GM12865 (cell line): ENCODE measurements at regions not wholly inside any gene's neighbourhood (a gene's known extent, or its start where the extent isn't known, plus 50 kb on each side); places are given as distances from the start of the nearest gene placed in this dataset.

Experiments used
- DNase-seq: peaks from one replicate; pipeline ENCODE4 v3.0.0; 2010; ENCODE audit warnings: low read depth
- H3K4me3 ChIP-seq: 2 replicates; pipeline ENCODE4 v1.5.1; 2011; ENCODE audit warnings: mild to moderate bottlenecking, low read depth, low read length, control low read depth
- TF ChIP-seq, protein P1 (sequence below): IDR thresholded peaks from 2 replicates; pipeline ENCODE4 v1.5.1; 2011; ENCODE audit warnings: low read length, control low read depth, low read depth, inconsistent platforms; ENCODE audit not compliant: insufficient read depth; ENCODE audit errors: missing control alignments

DNA sequence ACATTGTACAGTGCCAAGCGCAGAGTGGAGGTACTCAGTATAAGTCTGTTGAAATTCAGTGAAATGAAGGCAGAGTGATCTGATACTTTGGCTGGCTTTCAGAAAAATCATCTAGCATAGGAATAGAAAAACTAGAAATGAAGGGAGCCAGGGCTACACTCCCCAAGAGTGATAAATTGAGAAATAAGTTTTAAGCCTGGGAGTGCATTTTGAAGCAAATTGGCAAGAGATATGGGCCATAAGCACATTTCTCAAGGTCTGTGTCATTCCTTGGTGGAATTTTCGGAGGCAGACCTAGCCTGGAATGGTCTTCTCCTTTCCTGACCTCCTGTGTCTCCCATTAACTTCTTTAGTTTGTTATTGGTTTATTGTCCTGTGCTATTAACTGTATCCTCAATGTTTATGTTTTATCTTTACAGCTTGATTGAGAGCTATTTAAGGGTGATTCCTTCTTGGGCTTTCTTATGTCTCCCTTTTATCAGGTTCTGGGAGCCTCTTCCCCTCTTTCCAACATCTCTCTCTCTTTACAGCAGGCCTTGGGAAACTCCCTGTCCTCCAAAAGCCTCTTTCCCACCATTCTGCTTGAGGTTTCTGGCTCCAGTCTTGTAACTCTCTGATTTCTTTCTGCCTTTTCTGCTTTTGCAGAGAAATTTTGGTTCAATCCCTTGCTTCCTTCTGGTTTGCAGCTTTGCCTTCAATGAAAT lies 649.5 kb downstream of the SLC4A3 start:
- no peak for DNase-seq
- H3K4me3 ChIP-seq, result no peak overlapping the region
- TF ChIP-seq, protein P1, sequence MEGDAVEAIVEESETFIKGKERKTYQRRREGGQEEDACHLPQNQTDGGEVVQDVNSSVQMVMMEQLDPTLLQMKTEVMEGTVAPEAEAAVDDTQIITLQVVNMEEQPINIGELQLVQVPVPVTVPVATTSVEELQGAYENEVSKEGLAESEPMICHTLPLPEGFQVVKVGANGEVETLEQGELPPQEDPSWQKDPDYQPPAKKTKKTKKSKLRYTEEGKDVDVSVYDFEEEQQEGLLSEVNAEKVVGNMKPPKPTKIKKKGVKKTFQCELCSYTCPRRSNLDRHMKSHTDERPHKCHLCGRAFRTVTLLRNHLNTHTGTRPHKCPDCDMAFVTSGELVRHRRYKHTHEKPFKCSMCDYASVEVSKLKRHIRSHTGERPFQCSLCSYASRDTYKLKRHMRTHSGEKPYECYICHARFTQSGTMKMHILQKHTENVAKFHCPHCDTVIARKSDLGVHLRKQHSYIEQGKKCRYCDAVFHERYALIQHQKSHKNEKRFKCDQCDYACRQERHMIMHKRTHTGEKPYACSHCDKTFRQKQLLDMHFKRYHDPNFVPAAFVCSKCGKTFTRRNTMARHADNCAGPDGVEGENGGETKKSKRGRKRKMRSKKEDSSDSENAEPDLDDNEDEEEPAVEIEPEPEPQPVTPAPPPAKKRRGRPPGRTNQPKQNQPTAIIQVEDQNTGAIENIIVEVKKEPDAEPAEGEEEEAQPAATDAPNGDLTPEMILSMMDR, result no peak

DNA sequence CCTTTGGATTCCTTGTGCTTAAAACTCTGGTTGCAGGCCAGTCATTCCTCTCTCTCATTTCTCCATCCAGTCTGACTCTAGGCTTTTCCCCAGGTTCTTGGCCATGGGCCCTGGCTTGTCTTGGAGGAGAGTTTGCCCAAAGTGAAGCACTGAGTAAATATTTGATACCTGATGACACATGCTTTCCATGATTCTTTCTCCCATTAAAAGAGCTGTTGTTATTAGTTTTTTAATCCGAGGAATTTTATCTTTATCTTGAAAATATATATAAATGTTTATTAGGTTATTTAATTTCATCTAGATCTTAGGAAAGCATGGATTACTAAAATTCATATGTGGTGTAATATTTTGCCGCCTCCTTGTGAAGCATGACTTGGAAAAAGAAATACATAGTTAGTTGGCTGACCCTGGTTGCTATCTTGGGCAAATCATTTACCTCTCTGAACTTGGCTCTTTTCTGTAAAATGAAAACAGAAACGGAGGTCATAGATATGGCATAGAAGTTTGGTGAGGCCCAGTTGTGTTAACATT lies 650.1 kb downstream of the SLC4A3 start:
- DNase-seq, result no peak

DNA sequence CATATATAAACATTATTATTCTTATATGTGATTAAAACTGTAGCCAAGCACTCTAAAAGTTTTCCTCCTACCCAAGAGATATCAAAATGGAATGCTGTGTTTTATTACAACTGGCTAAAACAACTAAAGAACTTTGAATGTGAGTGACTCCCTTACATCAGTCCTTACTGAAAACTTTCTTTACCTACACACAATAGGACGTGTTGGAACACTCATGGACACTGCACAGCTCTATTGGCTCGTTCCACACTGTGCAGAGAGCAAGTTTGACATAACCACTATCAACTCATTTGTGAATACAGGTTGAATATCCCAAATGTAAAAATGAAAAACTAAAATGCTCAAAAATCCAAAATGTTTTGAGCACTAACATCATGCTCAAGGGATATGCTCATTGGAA lies 650.6 kb downstream of the SLC4A3 start:
- TF ChIP-seq, protein P1, result no peak
- no peak for DNase-seq
- H3K4me3 ChIP-seq, result no peak overlapping the region

More for the DNA sequence above, 650.1 kb downstream of the SLC4A3 start:
- TF ChIP-seq, protein P1, result no peak
- no peak overlapping the region for H3K4me3 ChIP-seq

DNA sequence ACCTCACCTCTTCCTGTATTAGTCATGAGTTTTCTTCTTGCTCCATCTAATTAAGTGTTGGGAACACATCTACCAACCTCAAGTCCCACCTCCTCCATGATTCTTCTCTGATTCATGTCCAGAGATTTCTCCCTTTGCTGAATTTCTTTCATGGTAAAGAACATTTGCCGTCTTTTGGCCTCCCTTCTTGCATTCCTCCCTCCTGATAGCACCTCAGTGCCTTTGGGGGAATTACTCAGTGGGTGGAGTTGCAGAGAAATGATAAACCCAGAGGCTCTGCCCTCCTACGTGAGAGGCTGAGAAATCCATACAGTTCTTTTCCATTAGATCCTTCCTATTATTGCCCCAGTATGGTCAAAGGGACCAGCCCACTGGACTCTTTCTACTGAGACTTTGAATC lies 651.9 kb downstream of the SLC4A3 start:
- no peak for DNase-seq

DNA sequence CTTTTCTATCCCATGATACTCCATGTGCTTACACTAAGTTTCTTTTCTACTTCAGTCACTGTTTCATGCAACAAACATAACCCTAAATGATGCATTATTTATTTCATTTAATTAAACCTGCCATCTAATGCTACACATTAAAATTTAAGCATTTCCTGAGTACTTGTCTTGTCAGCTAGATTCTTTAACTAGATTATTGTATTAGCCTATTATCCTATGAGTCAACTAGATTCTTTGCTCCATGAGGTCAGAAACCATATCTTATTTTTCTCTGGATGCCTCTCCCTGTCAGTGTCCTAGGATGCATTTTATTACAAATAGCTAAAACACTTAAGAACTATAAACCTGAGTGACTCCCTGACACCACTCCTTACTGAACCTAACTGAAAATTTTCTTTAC lies 652.4 kb downstream of the SLC4A3 start:
- TF ChIP-seq, protein P1, result no peak
- DNase-seq, result no peak
- no peak overlapping the region for H3K4me3 ChIP-seq

More for the DNA sequence above, 651.9 kb downstream of the SLC4A3 start:
- H3K4me3 ChIP-seq, result no peak overlapping the region
- TF ChIP-seq, protein P1, result no peak

DNA sequence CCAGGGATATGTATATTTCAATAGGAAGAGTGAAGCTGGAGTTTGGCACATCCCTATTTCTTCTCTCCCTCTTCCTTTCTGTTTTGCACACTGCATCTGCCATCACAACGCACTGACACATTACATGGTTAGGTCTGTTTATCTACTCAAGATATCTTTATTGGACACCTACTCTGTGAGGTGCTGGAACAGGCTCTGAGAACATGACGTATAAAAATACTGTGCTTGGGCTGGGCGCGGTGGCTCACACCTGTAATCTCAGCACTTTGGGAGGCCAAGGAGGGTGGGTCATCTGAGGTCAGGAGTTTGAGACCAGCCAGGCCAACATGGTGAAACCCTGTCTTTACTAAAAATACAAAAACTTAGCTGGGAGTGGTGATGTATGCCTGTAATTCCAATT lies 653.3 kb downstream of the SLC4A3 start:
- H3K4me3 ChIP-seq, result no peak overlapping the region
- TF ChIP-seq, protein P1, result no peak
- DNase-seq, result no peak

DNA sequence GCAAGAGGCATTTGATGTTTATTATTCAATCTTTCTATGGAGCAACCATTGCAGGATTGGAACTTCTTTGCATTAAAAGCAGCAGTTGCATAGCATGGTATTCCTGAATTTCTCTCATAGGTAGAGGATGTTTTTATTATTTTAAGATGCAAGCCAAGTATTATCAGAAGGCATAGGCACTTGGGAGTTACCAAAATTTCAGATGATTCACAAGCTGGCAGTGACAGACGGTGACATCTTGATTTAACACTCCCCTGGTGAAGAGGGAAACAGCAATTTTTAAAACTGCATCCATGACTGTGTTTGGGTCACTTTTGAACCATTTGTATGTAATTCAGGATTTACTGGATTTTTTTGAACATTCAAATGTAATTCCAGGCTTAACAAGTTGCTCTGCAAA lies 654.3 kb downstream of the SLC4A3 start:
- H3K4me3 ChIP-seq, result no peak overlapping the region
- no peak for DNase-seq
- TF ChIP-seq, protein P1, result no peak
